ENCODE measurements at regions not wholly inside any gene's neighbourhood (a gene's known extent, or its start where the extent isn't known, plus 50 kb on each side); places are given as distances from the start of the nearest gene placed in this dataset.

- H3K9me3 ChIP-seq (ENCODE audit: control insufficient read depth, low read depth, low read length) = no peaks in the 10 kb centered on the region
- H3K27me3 ChIP-seq (ENCODE audit: control insufficient read depth, insufficient read depth, low read length) = no peaks in the 10 kb centered on the region
- peak in 1 of 2 donors; percentile 13 for DNase-seq
- no peaks in the 10 kb centered on the region for H3K36me3 ChIP-seq (ENCODE audit: control insufficient read depth, insufficient read depth, low read length)
- no peaks in the 10 kb centered on the region for H3K4me1 ChIP-seq (ENCODE audit: control insufficient read depth, insufficient read depth, low read length)
- no peak overlapping the region for H3K4me3 ChIP-seq (ENCODE audit: low read length)
- no peak overlapping the region for H3K27ac ChIP-seq (ENCODE audit: low read length)
Observed at GRCh38 chr5:125798307-125798706, 624.9 kb upstream of the GRAMD2B start.

DNA sequence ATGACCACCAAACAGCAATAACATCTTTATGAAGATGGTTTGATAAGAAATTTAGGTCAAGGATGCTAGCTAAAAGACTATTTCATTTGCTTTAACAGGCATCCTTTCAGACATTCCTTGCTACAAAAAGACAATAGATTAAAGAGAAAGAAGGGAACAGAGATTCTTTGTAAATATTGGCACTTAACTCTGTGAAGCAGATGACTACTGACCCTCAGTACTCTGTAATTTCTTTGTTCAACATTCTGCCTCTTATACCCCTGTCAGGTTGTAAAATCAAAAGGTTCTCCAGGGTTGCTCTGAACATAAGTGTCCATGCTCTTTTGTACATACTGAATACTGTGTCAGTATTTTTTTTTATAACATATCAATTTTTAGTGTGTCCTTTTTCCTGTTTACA is 610.6 kb upstream of the GRAMD2B start:
- H3K4me3 ChIP-seq (ENCODE audit: low read length) = no peak overlapping the region
- no peaks in the 10 kb centered on the region for H3K36me3 ChIP-seq (ENCODE audit: control insufficient read depth, insufficient read depth, low read length)
- DNase-seq = no peak
- no peaks in the 10 kb centered on the region for H3K9me3 ChIP-seq (ENCODE audit: control insufficient read depth, low read depth, low read length)
- H3K27ac ChIP-seq (ENCODE audit: low read length) = no peak overlapping the region
- no peaks in the 10 kb centered on the region for H3K27me3 ChIP-seq (ENCODE audit: control insufficient read depth, insufficient read depth, low read length)
- no peaks in the 10 kb centered on the region for H3K4me1 ChIP-seq (ENCODE audit: control insufficient read depth, insufficient read depth, low read length)

DNA sequence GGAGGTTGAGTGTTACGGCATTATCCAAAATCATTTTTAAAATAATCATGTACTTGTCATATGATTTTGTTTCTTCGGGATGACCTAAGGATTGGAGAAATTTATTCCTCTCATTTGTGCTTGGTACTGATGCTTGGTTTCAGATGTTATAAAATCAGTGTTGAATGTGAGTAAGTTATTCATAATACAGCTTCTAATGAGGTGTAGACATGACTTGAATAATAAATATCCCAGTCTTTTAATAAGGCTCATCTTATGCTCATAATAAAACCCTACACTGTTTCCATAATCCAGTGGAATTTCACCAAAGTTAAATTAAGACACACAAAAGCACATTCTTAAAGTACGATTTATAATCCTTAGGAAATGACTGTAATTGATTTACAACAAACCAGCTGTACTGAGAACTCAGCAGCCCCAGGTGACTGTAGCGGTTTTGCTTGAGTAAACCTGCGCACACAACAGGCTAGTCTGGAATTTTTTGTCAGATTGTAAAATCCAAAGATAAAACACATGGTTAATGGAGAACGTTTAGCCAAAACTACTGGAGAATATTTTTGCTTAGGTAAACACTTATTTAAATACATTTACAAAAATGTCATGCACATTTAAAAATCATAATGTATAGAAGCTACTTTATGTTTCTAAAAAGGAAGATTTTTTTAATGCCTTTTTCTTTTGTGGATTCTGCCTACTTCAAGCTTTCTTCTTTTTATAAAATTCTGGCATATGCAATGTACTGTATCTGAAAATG is 609.8 kb upstream of the GRAMD2B start:
- DNase-seq = no peak
- H3K27ac ChIP-seq (ENCODE audit: low read length) = no peak overlapping the region
- H3K36me3 ChIP-seq (ENCODE audit: control insufficient read depth, insufficient read depth, low read length) = no peaks in the 10 kb centered on the region
- no peaks in the 10 kb centered on the region for H3K27me3 ChIP-seq (ENCODE audit: control insufficient read depth, insufficient read depth, low read length)
- 66% methylated on average over 4 of the region's 6 CpGs for WGBS (ENCODE audit: insufficient coverage, low lambda C conversion rate)
- no peak overlapping the region for H3K4me3 ChIP-seq (ENCODE audit: low read length)
- H3K4me1 ChIP-seq (ENCODE audit: control insufficient read depth, insufficient read depth, low read length) = no peaks in the 10 kb centered on the region
- H3K9me3 ChIP-seq (ENCODE audit: control insufficient read depth, low read depth, low read length) = no peaks in the 10 kb centered on the region

GRCh38 chr5:125814119-125814518 is 609.1 kb upstream of the GRAMD2B start:
- DNase-seq = no peak
- Histone ChIP-seq H3K27me3 (ENCODE audit: control insufficient read depth, insufficient read depth, low read length) (no peaks in the 10 kb centered on the region), H3K27ac (ENCODE audit: low read length) (no peak overlapping the region), H3K36me3 (ENCODE audit: control insufficient read depth, insufficient read depth, low read length) (no peaks in the 10 kb centered on the region), H3K4me1 (ENCODE audit: control insufficient read depth, insufficient read depth, low read length) (no peaks in the 10 kb centered on the region), H3K9me3 (ENCODE audit: control insufficient read depth, low read depth, low read length) (no peaks in the 10 kb centered on the region), H3K4me3 (ENCODE audit: low read length) (no peak overlapping the region)
- 100% methylated on average over 1 of the region's 2 CpGs for WGBS (ENCODE audit: insufficient coverage, low lambda C conversion rate)

DNA sequence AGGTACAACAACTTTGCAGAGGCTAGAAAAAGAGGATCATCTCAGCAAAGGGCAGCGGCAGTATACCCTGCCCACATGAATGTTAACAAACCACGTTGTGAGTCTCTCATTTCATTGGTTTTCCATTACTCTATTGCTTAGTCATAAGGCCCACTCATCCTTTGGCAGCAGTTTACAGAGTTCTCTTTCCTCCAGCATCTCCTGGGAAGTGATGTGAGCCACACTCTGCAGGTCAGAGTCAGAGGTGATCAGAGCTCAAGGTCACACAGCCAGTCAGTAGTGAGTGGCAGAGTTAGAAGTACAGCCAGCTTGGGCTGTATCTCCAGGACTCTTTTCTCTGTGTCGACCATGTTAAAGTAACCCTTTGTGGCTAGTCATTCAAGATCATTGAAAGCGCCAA is 599.6 kb upstream of the GRAMD2B start:
- Histone ChIP-seq H3K36me3 (ENCODE audit: control insufficient read depth, insufficient read depth, low read length) (no peaks in the 10 kb centered on the region), H3K27ac (ENCODE audit: low read length) (no peak overlapping the region), H3K4me3 (ENCODE audit: low read length) (no peak overlapping the region), H3K27me3 (ENCODE audit: control insufficient read depth, insufficient read depth, low read length) (no peaks in the 10 kb centered on the region), H3K4me1 (ENCODE audit: control insufficient read depth, insufficient read depth, low read length) (no peaks in the 10 kb centered on the region), H3K9me3 (ENCODE audit: control insufficient read depth, low read depth, low read length) (no peaks in the 10 kb centered on the region)
- WGBS (ENCODE audit: insufficient coverage, low lambda C conversion rate) = 100% methylated on average over 1 of the region's 4 CpGs
- no peak for DNase-seq

DNA sequence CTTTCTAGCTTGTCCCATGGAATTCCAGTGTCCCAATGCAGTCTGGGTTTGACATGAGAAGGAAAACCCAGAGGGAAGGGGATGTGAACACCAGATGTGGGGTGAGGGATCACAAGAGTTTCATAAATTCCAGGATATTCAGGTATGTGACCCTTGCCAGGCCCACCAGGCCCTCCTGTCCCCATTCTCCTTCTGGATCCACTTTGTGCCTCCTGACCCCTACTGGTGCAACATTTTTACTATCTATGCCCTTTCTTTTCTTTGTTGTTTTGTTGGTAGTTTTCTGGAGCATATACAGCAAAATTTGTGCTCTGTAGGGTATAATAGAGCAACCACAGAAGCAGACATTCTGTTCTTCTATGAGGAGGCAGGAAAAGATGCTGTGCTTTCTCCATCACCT is 597.0 kb upstream of the GRAMD2B start:
- no peaks in the 10 kb centered on the region for H3K9me3 ChIP-seq (ENCODE audit: control insufficient read depth, low read depth, low read length)
- DNase-seq = no peak
- no peaks in the 10 kb centered on the region for H3K36me3 ChIP-seq (ENCODE audit: control insufficient read depth, insufficient read depth, low read length)
- no peak overlapping the region for H3K4me3 ChIP-seq (ENCODE audit: low read length)
- H3K27ac ChIP-seq (ENCODE audit: low read length) = no peak overlapping the region
- H3K27me3 ChIP-seq (ENCODE audit: control insufficient read depth, insufficient read depth, low read length) = no peaks in the 10 kb centered on the region
- no peaks in the 10 kb centered on the region for H3K4me1 ChIP-seq (ENCODE audit: control insufficient read depth, insufficient read depth, low read length)

DNA sequence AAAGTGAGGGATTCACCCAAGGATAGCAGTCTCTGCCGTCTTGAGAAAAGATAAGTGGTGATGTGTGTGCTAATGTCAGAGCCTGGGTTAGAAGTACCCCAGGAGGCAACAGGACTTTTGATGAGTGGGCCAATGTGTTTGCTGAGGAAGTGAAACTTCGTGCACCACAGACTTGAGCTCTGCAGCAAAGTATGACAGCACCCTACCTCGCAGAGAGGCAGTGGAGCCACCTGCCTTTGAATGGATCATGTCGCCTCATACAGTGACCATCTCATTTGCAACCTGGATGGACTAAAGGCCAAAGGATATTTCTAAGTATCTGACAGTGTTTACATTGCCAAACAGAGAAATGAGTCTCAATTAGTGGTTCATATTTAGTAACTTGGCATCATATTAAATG is 593.9 kb upstream of the GRAMD2B start:
- H3K27ac ChIP-seq (ENCODE audit: low read length) = no peak overlapping the region
- no peak for DNase-seq
- no peaks in the 10 kb centered on the region for H3K27me3 ChIP-seq (ENCODE audit: control insufficient read depth, insufficient read depth, low read length)
- H3K9me3 ChIP-seq (ENCODE audit: control insufficient read depth, low read depth, low read length) = no peaks in the 10 kb centered on the region
- no peaks in the 10 kb centered on the region for H3K36me3 ChIP-seq (ENCODE audit: control insufficient read depth, insufficient read depth, low read length)
- no peak overlapping the region for H3K4me3 ChIP-seq (ENCODE audit: low read length)
- no peaks in the 10 kb centered on the region for H3K4me1 ChIP-seq (ENCODE audit: control insufficient read depth, insufficient read depth, low read length)
- no CpG with 5 or more reads among the region's 4 CpGs for WGBS (ENCODE audit: insufficient coverage, low lambda C conversion rate)

GRCh38 chr5:125833398-125833797 is 589.8 kb upstream of the GRAMD2B start:
- Histone ChIP-seq H3K36me3 (ENCODE audit: control insufficient read depth, insufficient read depth, low read length) (no peaks in the 10 kb centered on the region), H3K4me1 (ENCODE audit: control insufficient read depth, insufficient read depth, low read length) (no peaks in the 10 kb centered on the region), H3K4me3 (ENCODE audit: low read length) (no peak overlapping the region), H3K27ac (ENCODE audit: low read length) (no peak overlapping the region), H3K27me3 (ENCODE audit: control insufficient read depth, insufficient read depth, low read length) (no peaks in the 10 kb centered on the region), H3K9me3 (ENCODE audit: control insufficient read depth, low read depth, low read length) (no peaks in the 10 kb centered on the region)
- no CpG with 5 or more reads among the region's 2 CpGs for WGBS (ENCODE audit: insufficient coverage, low lambda C conversion rate)
- no peak for DNase-seq

DNA sequence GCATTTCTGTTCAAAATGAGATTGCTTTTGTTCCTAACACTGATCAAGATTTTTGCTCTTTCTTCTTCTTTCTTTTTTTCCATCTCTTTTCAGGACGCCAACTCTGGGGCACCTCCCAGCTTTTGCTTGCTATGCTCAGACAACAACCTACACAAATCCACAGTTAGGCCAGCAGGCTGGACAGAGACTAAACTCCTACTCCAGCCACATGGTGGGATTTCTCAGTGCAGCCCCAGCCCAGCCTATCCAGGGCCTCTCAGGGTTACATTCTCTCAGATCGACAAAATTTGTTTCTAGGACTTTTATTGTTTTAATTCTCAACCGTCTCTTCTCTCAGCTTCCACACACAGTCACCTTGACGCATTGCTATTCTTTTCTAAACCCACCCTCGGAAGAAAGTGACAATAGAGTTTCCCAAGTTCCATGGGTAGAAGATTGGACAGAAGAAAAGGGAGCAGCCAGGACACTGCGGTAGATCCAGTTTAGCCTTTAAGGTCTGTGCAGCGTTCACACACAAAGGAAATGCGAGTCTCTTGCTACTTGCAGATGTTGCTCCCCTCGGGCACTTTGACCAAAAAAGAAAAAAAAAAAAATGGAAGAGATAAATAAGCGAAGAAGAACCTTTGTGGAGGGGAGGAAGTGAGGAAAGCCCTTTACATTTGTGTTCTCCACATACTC is 588.6 kb upstream of the GRAMD2B start:
- DNase-seq = no peak
- H3K9me3 ChIP-seq (ENCODE audit: control insufficient read depth, low read depth, low read length) = no peaks in the 10 kb centered on the region

DNA sequence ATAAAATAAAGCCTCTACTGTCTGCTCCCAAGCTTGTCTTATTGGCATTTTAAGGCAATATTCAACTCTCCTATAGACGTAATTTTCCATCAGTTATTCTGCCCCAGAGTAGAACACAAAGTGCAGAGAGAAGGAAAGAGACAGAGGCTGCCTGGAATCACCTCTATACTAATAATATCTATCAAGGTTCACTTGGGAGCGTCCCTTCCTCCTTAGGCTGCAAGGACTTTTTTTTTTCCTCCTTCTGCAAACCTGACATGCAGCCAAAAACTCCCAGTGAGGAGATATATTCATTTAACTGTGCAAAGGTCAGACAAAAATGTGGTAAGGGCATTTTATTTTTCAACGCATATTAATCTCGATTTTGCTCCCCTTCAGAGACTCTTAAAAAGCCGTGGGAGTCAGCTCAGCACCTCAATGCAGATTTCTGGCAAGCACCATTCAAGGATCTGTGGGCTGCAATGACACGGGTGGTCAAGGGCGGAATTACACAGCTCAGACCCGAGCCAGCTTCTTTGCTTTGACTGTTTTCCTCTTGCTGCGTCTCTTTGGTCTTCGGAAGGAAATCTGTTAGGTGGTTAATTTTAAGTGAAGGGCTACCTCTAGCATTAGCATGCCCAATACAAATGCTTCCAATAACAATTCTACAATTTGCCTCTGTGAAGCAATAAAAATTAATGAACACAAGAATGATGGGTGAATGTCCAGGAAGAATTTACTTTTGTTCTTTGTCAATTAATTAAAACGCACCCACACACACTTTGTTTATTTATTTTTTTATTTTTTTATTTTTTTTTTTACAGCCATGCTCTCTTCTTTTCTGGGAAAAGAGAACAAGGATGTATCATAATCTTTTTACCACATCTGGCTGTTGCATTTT is 587.7 kb upstream of the GRAMD2B start:
- Histone ChIP-seq H3K27me3 (ENCODE audit: control insufficient read depth, insufficient read depth, low read length) (no peaks in the 10 kb centered on the region), H3K4me1 (ENCODE audit: control insufficient read depth, insufficient read depth, low read length) (no peaks in the 10 kb centered on the region), H3K4me3 (ENCODE audit: low read length) (no peak overlapping the region), H3K27ac (ENCODE audit: low read length) (no peak overlapping the region), H3K9me3 (ENCODE audit: control insufficient read depth, low read depth, low read length) (no peaks in the 10 kb centered on the region), H3K36me3 (ENCODE audit: control insufficient read depth, insufficient read depth, low read length) (no peaks in the 10 kb centered on the region)
- DNase-seq = peak; percentile 19 to 62
- 73% methylated on average over 1 of the region's 11 CpGs for WGBS (ENCODE audit: insufficient coverage, low lambda C conversion rate)

More for the DNA sequence above, 588.6 kb upstream of the GRAMD2B start:
- Histone ChIP-seq H3K4me3 (ENCODE audit: low read length) (no peak overlapping the region), H3K27me3 (ENCODE audit: control insufficient read depth, insufficient read depth, low read length) (no peaks in the 10 kb centered on the region), H3K4me1 (ENCODE audit: control insufficient read depth, insufficient read depth, low read length) (no peaks in the 10 kb centered on the region), H3K27ac (ENCODE audit: low read length) (no peak overlapping the region), H3K36me3 (ENCODE audit: control insufficient read depth, insufficient read depth, low read length) (no peaks in the 10 kb centered on the region)
- WGBS (ENCODE audit: insufficient coverage, low lambda C conversion rate) = 84% methylated on average over 6 of the region's 10 CpGs
